GM20000 (cell line): ENCODE measurements at regions not wholly inside any gene's neighbourhood (a gene's known extent, or its start where the extent isn't known, plus 50 kb on each side); places are given as distances from the start of the nearest gene placed in this dataset.
A peak's percentile ranks its signal among the peaks of the same experiment; 100 is the strongest.

ENCODE experiments used
- DNase-seq: peaks from one replicate; pipeline ENCODE4 v3.0.0; 2012; ENCODE audit warnings: low spot score
- TF ChIP-seq, protein P1 (sequence below): IDR thresholded peaks from 2 replicates; pipeline ENCODE4 v1.5.1; 2012; ENCODE audit warnings: mild to moderate bottlenecking, control low read depth; ENCODE audit errors: extremely low read depth, missing control alignments

DNA sequence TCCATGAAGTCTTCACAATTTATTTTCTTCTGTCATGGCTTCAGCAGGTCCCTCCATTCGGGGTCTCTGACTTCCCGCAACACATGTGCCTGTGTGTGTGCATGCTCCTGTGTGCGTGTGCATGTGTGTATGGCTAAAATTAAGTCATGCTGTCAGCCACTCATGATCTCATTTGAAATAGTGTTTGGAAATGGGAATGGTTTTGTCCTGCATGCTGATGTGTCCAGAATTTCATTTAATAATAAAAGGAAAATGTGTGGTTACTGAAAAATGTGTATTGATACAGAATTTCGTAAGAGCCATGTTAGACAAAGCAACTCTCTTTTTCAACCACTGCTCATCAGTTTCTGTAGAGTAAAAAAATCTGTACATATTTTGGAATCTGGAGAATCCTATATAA lies 123.8 kb upstream of the PRDX6 start:
- TF ChIP-seq, protein P1, sequence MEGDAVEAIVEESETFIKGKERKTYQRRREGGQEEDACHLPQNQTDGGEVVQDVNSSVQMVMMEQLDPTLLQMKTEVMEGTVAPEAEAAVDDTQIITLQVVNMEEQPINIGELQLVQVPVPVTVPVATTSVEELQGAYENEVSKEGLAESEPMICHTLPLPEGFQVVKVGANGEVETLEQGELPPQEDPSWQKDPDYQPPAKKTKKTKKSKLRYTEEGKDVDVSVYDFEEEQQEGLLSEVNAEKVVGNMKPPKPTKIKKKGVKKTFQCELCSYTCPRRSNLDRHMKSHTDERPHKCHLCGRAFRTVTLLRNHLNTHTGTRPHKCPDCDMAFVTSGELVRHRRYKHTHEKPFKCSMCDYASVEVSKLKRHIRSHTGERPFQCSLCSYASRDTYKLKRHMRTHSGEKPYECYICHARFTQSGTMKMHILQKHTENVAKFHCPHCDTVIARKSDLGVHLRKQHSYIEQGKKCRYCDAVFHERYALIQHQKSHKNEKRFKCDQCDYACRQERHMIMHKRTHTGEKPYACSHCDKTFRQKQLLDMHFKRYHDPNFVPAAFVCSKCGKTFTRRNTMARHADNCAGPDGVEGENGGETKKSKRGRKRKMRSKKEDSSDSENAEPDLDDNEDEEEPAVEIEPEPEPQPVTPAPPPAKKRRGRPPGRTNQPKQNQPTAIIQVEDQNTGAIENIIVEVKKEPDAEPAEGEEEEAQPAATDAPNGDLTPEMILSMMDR, result no peak
- DNase-seq, result no peak

DNA sequence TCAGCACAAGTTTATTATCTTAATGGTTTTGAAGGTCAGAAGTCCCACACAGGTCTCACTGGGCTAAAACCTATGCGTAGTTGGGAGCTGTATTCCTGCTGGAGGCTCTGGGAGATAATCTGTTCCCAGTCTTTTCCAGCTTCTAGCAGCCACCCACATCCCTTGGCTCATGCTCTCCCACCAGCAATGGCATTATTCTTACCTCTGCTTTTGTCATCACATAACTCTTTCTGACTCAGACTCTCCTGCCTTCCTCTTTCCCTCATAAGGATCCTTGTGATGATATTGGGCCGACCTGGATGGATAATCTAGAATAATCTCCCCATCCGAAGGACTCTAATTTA lies 122.2 kb upstream of the PRDX6 start:
- DNase-seq, result no peak
- TF ChIP-seq, protein P1, result no peak

DNA sequence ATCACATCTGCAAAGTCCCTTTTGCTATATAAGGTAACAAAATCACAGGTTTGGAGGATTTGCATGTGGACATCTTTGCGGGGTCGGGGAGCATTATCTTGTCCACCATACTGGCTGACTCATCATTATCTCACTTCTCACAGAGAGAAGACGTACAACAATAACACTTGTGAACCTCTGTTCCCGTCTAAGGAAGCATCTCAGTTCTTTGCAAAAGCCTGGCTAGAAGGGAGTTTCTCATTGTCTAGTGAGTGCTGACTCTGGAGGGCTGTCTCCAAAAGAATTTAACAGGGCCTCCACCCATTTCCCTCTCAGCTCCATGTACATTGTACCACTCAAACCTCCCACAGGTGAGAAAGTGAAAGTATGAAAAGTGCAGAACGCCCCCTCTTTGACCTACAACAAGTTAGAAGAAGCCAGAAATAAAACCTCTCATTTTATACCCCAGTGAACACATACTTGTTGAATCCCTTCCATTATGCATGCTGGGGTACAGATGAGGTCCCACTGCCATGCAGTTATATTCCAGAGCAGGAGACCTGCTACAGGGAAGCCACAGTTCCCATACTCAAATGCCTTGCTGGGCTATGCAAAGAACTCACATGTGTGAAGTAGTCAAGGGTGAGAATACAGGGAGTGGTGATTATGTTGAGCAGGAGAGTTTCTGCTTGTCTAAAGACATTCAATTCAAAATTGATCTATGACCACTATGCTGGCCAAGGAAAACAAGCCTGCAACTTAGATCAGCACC lies 121.7 kb upstream of the PRDX6 start:
- peak; percentile 25 for DNase-seq
- TF ChIP-seq, protein P1, result no peak

DNA sequence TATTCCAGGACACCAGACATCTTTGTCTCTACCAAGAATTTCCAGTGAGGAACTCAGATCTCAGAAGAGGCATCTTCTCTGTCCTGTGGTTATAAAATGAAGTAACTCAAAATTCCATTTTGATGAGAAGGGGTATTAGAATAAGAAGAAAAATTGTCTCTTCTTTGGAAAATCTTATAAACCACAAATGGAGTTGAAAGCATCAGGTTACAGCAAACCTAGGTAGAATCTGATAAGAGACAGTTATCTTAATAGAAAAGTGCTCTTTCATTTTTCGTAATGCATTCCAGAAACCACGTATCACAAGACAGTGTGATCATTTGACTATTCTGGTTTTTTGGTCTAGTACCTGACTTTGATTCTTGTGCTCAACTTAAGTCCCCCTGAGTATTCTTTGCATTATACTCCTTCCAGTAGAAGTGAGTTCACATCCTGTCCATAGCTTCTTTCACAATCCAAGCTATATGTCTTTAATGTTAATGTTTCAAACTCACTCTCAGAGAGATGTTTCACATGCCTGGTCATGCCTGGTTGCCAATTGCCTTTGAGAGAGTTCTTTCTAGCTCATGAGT lies 120.9 kb upstream of the PRDX6 start:
- TF ChIP-seq, protein P1, result no peak
- DNase-seq, result peak; percentile 14

DNA sequence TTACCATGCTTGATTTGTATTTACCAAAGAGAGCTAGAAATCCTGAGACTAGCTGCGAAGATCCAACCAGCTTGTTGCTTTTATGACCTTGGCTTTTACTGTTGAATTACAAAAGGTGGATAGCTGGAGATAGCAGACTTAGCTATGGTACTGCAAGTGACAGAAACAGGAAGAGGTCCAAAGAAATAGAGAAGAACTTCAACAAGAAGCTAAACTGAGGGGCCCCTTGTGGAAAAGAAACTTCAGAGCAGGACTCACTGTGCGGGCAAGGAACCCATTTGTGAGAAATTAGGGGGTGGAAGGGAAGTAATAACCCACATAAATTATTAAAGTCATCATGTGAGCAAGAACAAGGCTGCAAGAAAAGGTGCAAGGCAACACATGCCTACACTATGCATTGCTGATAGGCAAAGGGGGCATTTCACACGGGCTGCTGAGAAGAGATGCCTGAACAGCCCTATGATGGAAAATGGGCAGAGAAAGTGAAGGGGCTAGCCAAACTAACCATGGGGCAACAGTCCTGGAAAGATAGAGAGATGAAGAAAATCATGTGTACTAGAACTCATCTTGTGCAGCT lies 116.6 kb upstream of the PRDX6 start:
- TF ChIP-seq, protein P1, result no peak
- no peak for DNase-seq

DNA sequence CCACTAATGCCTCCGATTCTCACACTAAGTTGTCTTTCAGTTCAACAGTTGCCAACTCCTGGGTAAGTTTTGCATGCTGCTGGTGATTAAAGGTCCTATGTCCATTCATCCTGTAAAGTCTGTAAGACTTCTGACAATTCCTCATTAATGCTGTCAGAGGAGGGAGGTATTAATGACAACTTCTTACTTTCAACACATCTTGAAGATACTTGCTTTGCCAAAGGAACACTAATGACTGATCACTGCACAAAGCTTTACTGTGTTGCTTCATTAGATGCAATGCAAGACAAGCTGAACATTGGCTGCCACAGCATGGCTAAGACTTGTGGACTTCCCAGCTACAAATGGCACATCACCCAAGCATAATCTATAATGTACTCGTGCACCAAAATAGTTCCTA lies 114.6 kb upstream of the PRDX6 start:
- TF ChIP-seq, protein P1, result no peak
- no peak for DNase-seq

DNA sequence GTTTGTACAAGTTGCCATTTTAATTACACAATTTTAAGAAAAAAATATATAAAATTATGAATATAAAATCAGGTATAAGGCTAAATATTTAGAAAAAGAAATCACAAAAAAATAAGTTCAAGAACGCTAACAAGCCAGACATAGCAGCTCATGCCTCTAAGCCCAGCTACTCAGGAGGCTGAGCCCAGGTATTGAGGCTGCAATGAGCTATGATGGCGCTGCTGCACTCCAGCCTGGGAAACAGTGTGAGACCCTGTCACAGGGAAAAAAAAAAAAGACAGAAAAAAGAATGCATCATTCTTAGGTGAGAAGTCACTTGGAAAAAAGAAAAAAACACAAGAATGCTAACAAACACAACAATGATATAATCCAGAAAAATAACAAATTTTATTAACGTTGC lies 112.3 kb upstream of the PRDX6 start:
- TF ChIP-seq, protein P1, result no peak
- DNase-seq, result no peak
